CD4-positive, alpha-beta T cell treated with Interleukin-6 at 100 ng/mL for 8 hours (primary cell): ENCODE measurements at regions not wholly inside any gene's neighbourhood (a gene's known extent, or its start where the extent isn't known, plus 50 kb on each side); places are given as distances from the start of the nearest gene placed in this dataset.
A peak's percentile ranks its signal among the peaks of the same experiment; 100 is the strongest.
"Not testable (repeated sequence)": the region's sequence is repeated elsewhere in the genome, so short reads cannot be mapped to it uniquely, and the experiment has no call there.

Experiments used
- DNase-seq: peaks from one replicate; pipeline ENCODE4 v3.0.0-alpha.2; 2020; ENCODE audit warnings: mixed read lengths, low spot score

GRCh38 chr13:40047322-40047771, 391.9 kb downstream of the COG6 start:
- DNase-seq, result no peak

GRCh38 chr13:40048551-40048950, 393.1 kb downstream of the COG6 start:
- DNase-seq, result no peak

- no peak for DNase-seq
Measured at GRCh38 chr13:40052954-40053353, 397.5 kb downstream of the COG6 start.

- no peak for DNase-seq
Measured at GRCh38 chr13:40053401-40053800, 397.9 kb downstream of the COG6 start.

GRCh38 chr13:40054422-40054821, 399.0 kb downstream of the COG6 start:
- DNase-seq, result not testable (repeated sequence)

GRCh38 chr13:40056898-40057619, 401.6 kb downstream of the COG6 start:
- DNase-seq, result no peak

GRCh38 chr13:40058757-40059236, 403.3 kb downstream of the COG6 start:
- DNase-seq, result no peak

- no peak for DNase-seq
Measured at GRCh38 chr13:40059540-40060232, 404.2 kb downstream of the COG6 start.

GRCh38 chr13:40060296-40061007, 405.0 kb downstream of the COG6 start:
- no peak for DNase-seq

GRCh38 chr13:40061466-40062450, 406.3 kb downstream of the COG6 start:
- no peak for DNase-seq

GRCh38 chr13:40063278-40063698, 407.8 kb downstream of the COG6 start:
- DNase-seq, result no peak

- DNase-seq, result no peak
Measured at GRCh38 chr13:40063703-40064102, 408.2 kb downstream of the COG6 start.

- no peak for DNase-seq
Measured at GRCh38 chr13:40064154-40065097, 409.0 kb downstream of the COG6 start.

- DNase-seq, result peak; percentile 72
Measured at GRCh38 chr13:40069173-40070044, 413.9 kb downstream of the COG6 start.

GRCh38 chr13:40070357-40070756, 414.9 kb downstream of the COG6 start:
- DNase-seq, result no peak

GRCh38 chr13:40072663-40073120, 417.2 kb downstream of the COG6 start:
- DNase-seq, result no peak

GRCh38 chr13:40074338-40074737, 418.9 kb downstream of the COG6 start:
- no peak for DNase-seq

- DNase-seq, result no peak
Measured at GRCh38 chr13:40075281-40075680, 419.8 kb downstream of the COG6 start.

- DNase-seq, result no peak
Measured at GRCh38 chr13:40076765-40077362, 421.4 kb downstream of the COG6 start.
